Keratinocyte (primary cell): ENCODE measurements at regions not wholly inside any gene's neighbourhood (a gene's known extent, or its start where the extent isn't known, plus 50 kb on each side); places are given as distances from the start of the nearest gene placed in this dataset.

Experiments used
- DNase-seq: peaks from one replicate; pipeline ENCODE4 v3.0.0-alpha.2; 2011; ENCODE audit warnings: low read depth, missing footprints, low spot score
- FAIRE-seq: peaks from 2 replicates; lab custom pipeline; 2011; peaks lifted over from hg19 to GRCh38; lab: Jason Lieb, UNC
- H2AFZ ChIP-seq: 2 replicates; pipeline ENCODE4 v1.6.0; 2012; ENCODE audit warnings: low read length, control low read depth, inconsistent platforms; ENCODE audit not compliant: control insufficient read depth
- H3K27ac ChIP-seq: 2 replicates; pipeline ENCODE4 v1.5.1; 2011; ENCODE audit warnings: low read length; ENCODE audit not compliant: control insufficient read depth, insufficient read depth
- H3K27me3 ChIP-seq: 3 replicates; pipeline ENCODE4 v1.6.0; 2011; ENCODE audit warnings: low read length; ENCODE audit not compliant: control insufficient read depth, insufficient read depth; ENCODE audit errors: extremely low read depth
- H3K36me3 ChIP-seq, 2 experiments: 2 replicates in 1 of 2; 3 replicates in 1 of 2; pipeline ENCODE4 v1.5.1; 2011; ENCODE audit warnings: low read length in 2 of 2, mild to moderate bottlenecking in 1 of 2; ENCODE audit not compliant: control insufficient read depth in 2 of 2, insufficient read depth in 2 of 2; ENCODE audit errors: extremely low read depth in 1 of 2
- H3K4me1 ChIP-seq: 3 replicates; pipeline ENCODE4 v1.5.1; 2011; ENCODE audit warnings: low read length; ENCODE audit not compliant: control insufficient read depth, insufficient read depth; ENCODE audit errors: extremely low read depth
- H3K4me2 ChIP-seq: 3 replicates; pipeline ENCODE4 v1.6.0; 2011; ENCODE audit warnings: low read depth, low read length; ENCODE audit not compliant: control insufficient read depth, insufficient read depth; ENCODE audit errors: extremely low read depth
- H3K4me3 ChIP-seq, 3 experiments: fragments of 200-600 bp in 1 of 3; sonication (generic) in 1 of 3; 2 replicates in 2 of 3; 3 replicates in 1 of 3; pipeline ENCODE4 v1.5.1; 2011 to 2016; ENCODE audit warnings: low read length in 3 of 3, mild to moderate bottlenecking in 3 of 3, control low read depth in 2 of 3, inconsistent platforms in 1 of 3, low read depth in 1 of 3, mixed read lengths in 1 of 3, mixed run types in 1 of 3, moderate library complexity in 1 of 3; ENCODE audit not compliant: control insufficient read depth in 2 of 3, insufficient read depth in 2 of 3; ENCODE audit errors: extremely low read depth in 1 of 3
- H3K79me2 ChIP-seq: 2 replicates; pipeline ENCODE4 v1.6.0; 2012; ENCODE audit warnings: low read length; ENCODE audit not compliant: control insufficient read depth, insufficient read depth
- H3K9ac ChIP-seq: 3 replicates; pipeline ENCODE4 v1.6.0; 2011; ENCODE audit warnings: low read length; ENCODE audit not compliant: control insufficient read depth, insufficient read depth; ENCODE audit errors: extremely low read depth
- H3K9me1 ChIP-seq: 3 replicates; pipeline ENCODE4 v1.6.0; 2011; ENCODE audit warnings: low read length; ENCODE audit not compliant: control insufficient read depth, insufficient read depth; ENCODE audit errors: extremely low read depth
- H3K9me3 ChIP-seq: 2 replicates; pipeline ENCODE4 v1.5.1; 2012; ENCODE audit warnings: low read depth, low read length; ENCODE audit not compliant: control insufficient read depth
- H4K20me1 ChIP-seq: 3 replicates; pipeline ENCODE4 v1.6.0; 2011; ENCODE audit warnings: low read length; ENCODE audit not compliant: control insufficient read depth, insufficient read depth; ENCODE audit errors: extremely low read depth
- EZH2 ChIP-seq: IDR thresholded peaks from one replicate; pipeline ENCODE4 v1.6.1; 2012; ENCODE audit warnings: inconsistent platforms, mild to moderate bottlenecking, low read length, moderate library complexity
- dilution Hi-C: fragments of 300-500 bp; cut with MboI; formaldehyde crosslinking; loops from one replicate; pipeline ENCODE4 v1.7.0; 2020; ENCODE audit warnings: low sequenced_read_pairs; ENCODE audit not compliant: extremely low pct_ligation_motif_present
- TF ChIP-seq, protein P1 (sequence below), 3 experiments: IDR thresholded peaks in 1 of 3; conservative IDR thresholded peaks in 1 of 3; optimal IDR thresholded peaks in 1 of 3; 2 replicates in 2 of 3; 3 replicates in 1 of 3; pipeline versions ENCODE3 to v1.5.1; 2011; ENCODE audit warnings: low read length in 3 of 3, mild to moderate bottlenecking in 3 of 3, moderate library complexity in 2 of 3, control low read depth in 1 of 3, inconsistent platforms in 1 of 3; ENCODE audit not compliant: insufficient read depth in 2 of 3; ENCODE audit errors: extremely low read depth in 1 of 3

DNA sequence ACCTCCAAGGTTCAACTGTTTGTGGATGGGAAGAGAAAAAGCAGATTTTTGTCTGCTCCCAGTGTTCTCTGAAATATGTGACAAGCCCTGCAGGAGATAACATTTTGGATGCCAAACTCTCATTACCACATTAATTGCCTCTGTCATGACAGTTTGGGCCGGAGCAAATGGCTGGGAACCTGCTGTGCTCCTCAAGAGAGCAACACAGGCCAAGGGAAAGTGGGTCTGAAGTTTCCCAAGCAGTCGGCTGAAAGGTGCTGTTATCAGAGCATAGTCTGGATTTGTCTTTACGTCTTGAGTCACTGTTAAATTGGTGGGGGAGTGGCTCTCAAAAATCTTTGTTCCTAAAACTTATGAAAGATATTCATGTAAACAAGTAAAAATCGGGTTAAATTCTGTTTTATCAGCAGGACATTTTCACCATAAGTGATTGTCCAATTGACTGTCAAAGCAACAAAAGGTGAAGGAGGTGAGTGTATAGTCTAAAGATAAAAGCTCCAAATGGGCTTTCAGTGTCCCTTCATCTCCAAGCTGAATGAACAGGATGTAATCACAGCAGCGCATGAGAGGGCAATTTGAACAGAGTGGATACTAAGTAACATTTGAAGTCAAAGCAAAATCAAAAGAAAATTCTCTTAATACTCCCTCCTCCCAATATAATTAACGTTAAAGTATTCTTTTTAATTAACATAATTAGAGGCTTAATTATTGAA, 844.8 kb downstream of the PCDH17 start:
- no peak overlapping the region for H3K9ac ChIP-seq
- no peaks in the 10 kb centered on the region for H3K9me1 ChIP-seq
- H3K9me3 ChIP-seq, result no peaks in the 10 kb centered on the region
- dilution Hi-C loops, result no loop called here
- no peak overlapping the region for H3K4me2 ChIP-seq
- FAIRE-seq, result no peak
- DNase-seq, result no peak
- no peaks in the 10 kb centered on the region for H3K27me3 ChIP-seq
- H3K36me3 ChIP-seq, result no peaks in the 10 kb centered on the region
- H2AFZ ChIP-seq, result no peak overlapping the region
- no peak overlapping the region for H3K4me3 ChIP-seq
- no peaks in the 10 kb centered on the region for H3K79me2 ChIP-seq
- H4K20me1 ChIP-seq, result no peaks in the 10 kb centered on the region
- TF ChIP-seq, protein P1, sequence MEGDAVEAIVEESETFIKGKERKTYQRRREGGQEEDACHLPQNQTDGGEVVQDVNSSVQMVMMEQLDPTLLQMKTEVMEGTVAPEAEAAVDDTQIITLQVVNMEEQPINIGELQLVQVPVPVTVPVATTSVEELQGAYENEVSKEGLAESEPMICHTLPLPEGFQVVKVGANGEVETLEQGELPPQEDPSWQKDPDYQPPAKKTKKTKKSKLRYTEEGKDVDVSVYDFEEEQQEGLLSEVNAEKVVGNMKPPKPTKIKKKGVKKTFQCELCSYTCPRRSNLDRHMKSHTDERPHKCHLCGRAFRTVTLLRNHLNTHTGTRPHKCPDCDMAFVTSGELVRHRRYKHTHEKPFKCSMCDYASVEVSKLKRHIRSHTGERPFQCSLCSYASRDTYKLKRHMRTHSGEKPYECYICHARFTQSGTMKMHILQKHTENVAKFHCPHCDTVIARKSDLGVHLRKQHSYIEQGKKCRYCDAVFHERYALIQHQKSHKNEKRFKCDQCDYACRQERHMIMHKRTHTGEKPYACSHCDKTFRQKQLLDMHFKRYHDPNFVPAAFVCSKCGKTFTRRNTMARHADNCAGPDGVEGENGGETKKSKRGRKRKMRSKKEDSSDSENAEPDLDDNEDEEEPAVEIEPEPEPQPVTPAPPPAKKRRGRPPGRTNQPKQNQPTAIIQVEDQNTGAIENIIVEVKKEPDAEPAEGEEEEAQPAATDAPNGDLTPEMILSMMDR (optimal IDR thresholded peaks at IDR 0.05 in 1 of 3, IDR thresholded peaks at IDR 0.05 in 1 of 3, conservative IDR thresholded peaks at IDR 0.05 in 1 of 3; ENCODE audit: extremely low read depth in 1 of 3, insufficient read depth in 2 of 3, low read length in 3 of 3), result no peak
- TF ChIP-seq EZH2, result no peak
- no peak overlapping the region for H3K27ac ChIP-seq
- no peaks in the 10 kb centered on the region for H3K4me1 ChIP-seq

DNA sequence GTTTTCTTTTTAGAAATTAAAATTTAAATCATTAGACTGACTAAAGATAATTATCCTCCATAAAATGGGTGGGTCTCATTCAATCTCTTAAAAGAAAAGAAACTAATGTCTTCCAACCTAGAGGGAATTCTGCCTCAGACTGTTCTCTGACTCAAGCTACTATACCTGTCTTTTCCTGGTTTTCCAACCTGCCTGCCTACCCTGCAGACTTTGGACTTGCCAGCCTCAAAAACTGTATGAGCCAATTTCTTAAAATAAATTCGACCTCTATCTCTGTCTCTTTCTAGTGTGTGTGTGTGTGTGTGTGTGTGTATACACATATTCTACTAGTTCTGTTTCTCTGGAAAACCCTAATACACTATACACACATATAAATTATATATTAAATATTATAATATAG, 847.3 kb downstream of the PCDH17 start:
- dilution Hi-C loops, result no loop called here
- Histone ChIP-seq H3K79me2 (no peaks in the 10 kb centered on the region), H3K9me3 (no peaks in the 10 kb centered on the region), H3K36me3 (no peaks in the 10 kb centered on the region), H3K4me2 (no peak overlapping the region), H4K20me1 (no peaks in the 10 kb centered on the region), H3K27me3 (no peaks in the 10 kb centered on the region), H2AFZ (no peak overlapping the region), H3K4me3 (no peak overlapping the region), H3K27ac (no peak overlapping the region), H3K9ac (no peak overlapping the region), H3K4me1 (no peaks in the 10 kb centered on the region), H3K9me1 (no peaks in the 10 kb centered on the region)
- DNase-seq (no peak), FAIRE-seq (no peak)
- no peak for TF ChIP-seq EZH2
- TF ChIP-seq, protein P1 (optimal IDR thresholded peaks at IDR 0.05 in 1 of 3, IDR thresholded peaks at IDR 0.05 in 1 of 3, conservative IDR thresholded peaks at IDR 0.05 in 1 of 3; ENCODE audit: extremely low read depth in 1 of 3, insufficient read depth in 2 of 3, low read length in 3 of 3), result no peak
